GM20000 (cell line): ENCODE measurements at regions not wholly inside any gene's neighbourhood (a gene's known extent, or its start where the extent isn't known, plus 50 kb on each side); places are given as distances from the start of the nearest gene placed in this dataset.

ENCODE experiments used
- DNase-seq: peaks from one replicate; pipeline ENCODE4 v3.0.0; 2012; ENCODE audit warnings: low spot score
- TF ChIP-seq, protein P1 (sequence below): IDR thresholded peaks from 2 replicates; pipeline ENCODE4 v1.5.1; 2012; ENCODE audit warnings: mild to moderate bottlenecking, control low read depth; ENCODE audit errors: extremely low read depth, missing control alignments

GRCh38 chr2:12162269-12163247, 416.1 kb downstream of the LPIN1 start:
- TF ChIP-seq, protein P1, sequence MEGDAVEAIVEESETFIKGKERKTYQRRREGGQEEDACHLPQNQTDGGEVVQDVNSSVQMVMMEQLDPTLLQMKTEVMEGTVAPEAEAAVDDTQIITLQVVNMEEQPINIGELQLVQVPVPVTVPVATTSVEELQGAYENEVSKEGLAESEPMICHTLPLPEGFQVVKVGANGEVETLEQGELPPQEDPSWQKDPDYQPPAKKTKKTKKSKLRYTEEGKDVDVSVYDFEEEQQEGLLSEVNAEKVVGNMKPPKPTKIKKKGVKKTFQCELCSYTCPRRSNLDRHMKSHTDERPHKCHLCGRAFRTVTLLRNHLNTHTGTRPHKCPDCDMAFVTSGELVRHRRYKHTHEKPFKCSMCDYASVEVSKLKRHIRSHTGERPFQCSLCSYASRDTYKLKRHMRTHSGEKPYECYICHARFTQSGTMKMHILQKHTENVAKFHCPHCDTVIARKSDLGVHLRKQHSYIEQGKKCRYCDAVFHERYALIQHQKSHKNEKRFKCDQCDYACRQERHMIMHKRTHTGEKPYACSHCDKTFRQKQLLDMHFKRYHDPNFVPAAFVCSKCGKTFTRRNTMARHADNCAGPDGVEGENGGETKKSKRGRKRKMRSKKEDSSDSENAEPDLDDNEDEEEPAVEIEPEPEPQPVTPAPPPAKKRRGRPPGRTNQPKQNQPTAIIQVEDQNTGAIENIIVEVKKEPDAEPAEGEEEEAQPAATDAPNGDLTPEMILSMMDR: no peak
- DNase-seq: no peak

DNA sequence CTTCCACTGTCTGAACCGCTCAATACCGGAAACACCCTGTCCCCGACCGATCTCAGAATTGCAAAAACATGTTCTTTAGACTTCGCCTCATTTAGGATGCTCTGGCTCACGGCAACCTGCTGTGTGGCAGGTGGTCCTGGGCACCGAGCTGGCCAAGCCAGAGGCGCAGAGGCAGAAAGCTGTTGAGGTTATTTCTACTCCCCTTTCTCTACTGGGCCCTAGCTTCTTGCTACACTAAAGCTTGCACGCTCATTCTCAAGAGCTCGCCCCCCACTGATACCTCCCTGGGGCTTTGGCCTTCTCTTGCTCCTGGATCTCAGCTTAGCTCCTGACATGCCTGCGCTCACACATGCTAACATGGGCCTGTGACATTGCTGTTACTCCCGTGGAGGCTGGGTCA, 417.4 kb downstream of the LPIN1 start:
- no peak for DNase-seq
- TF ChIP-seq, protein P1: no peak

DNA sequence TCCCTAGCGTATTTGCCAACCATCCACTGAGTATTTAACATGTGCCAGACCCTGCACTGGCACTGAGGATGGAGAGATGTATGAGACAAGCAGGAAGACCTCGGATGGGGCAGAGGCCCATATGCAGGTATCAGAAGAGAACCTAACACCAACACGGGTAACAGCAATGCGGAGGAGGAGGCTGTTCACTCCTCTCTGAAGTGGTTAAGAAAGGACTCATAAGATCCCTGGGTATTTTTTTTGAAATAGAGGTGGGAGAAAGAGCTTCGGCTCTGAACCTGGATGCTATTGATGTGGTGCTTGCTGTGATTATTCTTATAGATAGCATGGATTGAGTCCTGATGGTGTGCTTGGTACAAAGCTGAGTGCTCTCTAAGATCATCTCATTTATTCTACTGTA, 418.3 kb downstream of the LPIN1 start:
- DNase-seq: no peak
- TF ChIP-seq, protein P1: no peak

- DNase-seq: no peak
- TF ChIP-seq, protein P1: no peak
Measured at GRCh38 chr2:12167525-12168317, 421.3 kb downstream of the LPIN1 start.

DNA sequence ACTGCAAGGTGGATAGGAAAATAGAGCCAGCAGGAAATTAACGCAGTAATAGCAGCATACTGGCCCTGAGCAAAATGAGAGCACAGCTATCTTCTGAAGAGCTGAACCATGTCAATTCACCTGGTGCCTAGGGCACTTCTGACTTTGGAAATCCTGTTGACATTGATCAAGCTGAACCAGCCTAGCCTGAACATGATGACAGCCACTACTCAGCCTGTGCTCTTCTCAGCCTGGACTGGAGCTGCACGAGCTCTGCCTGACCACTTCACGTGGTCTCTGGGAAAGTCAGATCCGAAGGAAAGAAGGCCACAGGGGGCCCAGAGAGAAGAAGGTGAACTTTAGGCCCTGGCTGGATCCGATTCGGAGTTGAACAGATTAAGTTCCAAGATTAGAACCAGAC, 421.9 kb downstream of the LPIN1 start:
- TF ChIP-seq, protein P1: no peak
- DNase-seq: no peak

GRCh38 chr2:12168791-12169388, 422.5 kb downstream of the LPIN1 start:
- no peak for DNase-seq
- TF ChIP-seq, protein P1: no peak

DNA sequence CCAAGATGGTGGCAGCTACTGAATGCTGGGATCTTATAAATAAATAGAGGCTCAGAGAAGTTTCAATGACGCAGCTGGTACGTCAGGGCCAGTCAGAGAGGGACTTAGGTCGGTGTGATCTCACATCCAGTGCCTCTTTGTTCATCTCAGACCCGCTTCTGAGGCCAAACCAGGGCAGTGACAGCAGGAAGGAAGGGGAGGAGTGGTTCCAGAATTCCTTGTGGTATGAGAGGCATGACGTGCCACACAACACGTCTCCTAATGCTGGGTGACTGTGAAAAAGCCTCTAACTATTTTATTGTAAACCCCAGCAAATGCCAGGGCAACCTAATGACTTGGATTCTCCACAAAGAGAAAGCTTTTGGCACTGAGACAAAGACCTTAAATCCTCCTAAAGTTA, 423.3 kb downstream of the LPIN1 start:
- no peak for DNase-seq
- TF ChIP-seq, protein P1: no peak
